Suprapubic skin (tissue), 3 donors: ENCODE measurements at regions not wholly inside any gene's neighbourhood (a gene's known extent, or its start where the extent isn't known, plus 50 kb on each side); places are given as distances from the start of the nearest gene placed in this dataset.

ENCODE experiments used
- POLR2A ChIP-seq, 2 donors: fragments of 450-650 bp; IDR thresholded peaks; one replicate each; pipeline ENCODE4 v1.6.1; 2017; ENCODE audit warnings: antibody characterized with exemption in 2 of 2, mild to moderate bottlenecking in 2 of 2, moderate library complexity in 2 of 2
- TF ChIP-seq, protein P1 (sequence below), 2 donors: fragments of 200-600 bp in 1 of 2; fragments of 450-650 bp in 1 of 2; sonication (generic) in 1 of 2; IDR thresholded peaks; one replicate each; pipeline ENCODE4 v1.5.1; 2016 to 2019; ENCODE audit warnings: antibody characterized with exemption in 2 of 2, mild to moderate bottlenecking in 1 of 2, moderate library complexity in 1 of 2

DNA sequence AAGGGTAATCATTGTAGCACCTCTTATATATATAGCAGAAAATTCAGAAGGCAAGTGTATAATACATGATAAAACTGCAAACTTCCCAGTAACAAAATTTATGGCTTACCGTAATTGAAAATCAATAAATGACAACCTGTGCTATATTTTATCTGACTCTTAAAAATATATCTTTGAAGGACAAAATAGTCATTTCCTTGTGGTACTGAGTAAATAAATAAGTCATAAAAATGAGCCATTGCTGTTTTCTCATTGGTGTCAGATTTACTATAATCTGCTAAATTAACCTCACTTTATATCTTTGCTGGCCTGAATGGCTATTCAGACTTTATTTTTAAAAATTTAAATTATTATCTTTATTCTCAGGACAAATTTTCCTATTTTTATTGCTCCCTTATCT lies 1319.1 kb upstream of the SPRY2 start:
- TF ChIP-seq, protein P1, sequence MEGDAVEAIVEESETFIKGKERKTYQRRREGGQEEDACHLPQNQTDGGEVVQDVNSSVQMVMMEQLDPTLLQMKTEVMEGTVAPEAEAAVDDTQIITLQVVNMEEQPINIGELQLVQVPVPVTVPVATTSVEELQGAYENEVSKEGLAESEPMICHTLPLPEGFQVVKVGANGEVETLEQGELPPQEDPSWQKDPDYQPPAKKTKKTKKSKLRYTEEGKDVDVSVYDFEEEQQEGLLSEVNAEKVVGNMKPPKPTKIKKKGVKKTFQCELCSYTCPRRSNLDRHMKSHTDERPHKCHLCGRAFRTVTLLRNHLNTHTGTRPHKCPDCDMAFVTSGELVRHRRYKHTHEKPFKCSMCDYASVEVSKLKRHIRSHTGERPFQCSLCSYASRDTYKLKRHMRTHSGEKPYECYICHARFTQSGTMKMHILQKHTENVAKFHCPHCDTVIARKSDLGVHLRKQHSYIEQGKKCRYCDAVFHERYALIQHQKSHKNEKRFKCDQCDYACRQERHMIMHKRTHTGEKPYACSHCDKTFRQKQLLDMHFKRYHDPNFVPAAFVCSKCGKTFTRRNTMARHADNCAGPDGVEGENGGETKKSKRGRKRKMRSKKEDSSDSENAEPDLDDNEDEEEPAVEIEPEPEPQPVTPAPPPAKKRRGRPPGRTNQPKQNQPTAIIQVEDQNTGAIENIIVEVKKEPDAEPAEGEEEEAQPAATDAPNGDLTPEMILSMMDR (IDR thresholded peaks at IDR 0.05), result no peak
- TF ChIP-seq POLR2A (IDR thresholded peaks at IDR 0.05), result no peak
